GM18951 (cell line): ENCODE measurements at regions not wholly inside any gene's neighbourhood (a gene's known extent, or its start where the extent isn't known, plus 50 kb on each side); places are given as distances from the start of the nearest gene placed in this dataset.

Experiments used
- POLR2A ChIP-seq: IDR thresholded peaks from 4 replicates; pipeline ENCODE4 v1.6.1; 2011; ENCODE audit warnings: mild to moderate bottlenecking; ENCODE audit not compliant: insufficient read length, insufficient read depth; ENCODE audit errors: extremely low read depth
- in situ Hi-C: fragments of 300-500 bp; cut with MboI; formaldehyde crosslinking; loops from one replicate; pipeline ENCODE4 v1.12.0; 2022; ENCODE audit warnings: low sequenced_read_pairs, mixed read lengths, inconsistent platforms; ENCODE audit not compliant: unreplicated experiment

GRCh38 chr1:55490547-55490946 is 275.4 kb upstream of the USP24 start:
- no peak for TF ChIP-seq POLR2A
- in situ Hi-C loops = no loop called here

GRCh38 chr1:55484173-55484572 is 269.0 kb upstream of the USP24 start:
- in situ Hi-C loops = no loop called here
- no peak for TF ChIP-seq POLR2A

- TF ChIP-seq POLR2A = no peak
- in situ Hi-C loops = no loop called here
Measured at GRCh38 chr1:55483523-55483922, 268.4 kb upstream of the USP24 start.

GRCh38 chr1:55481634-55482033 is 266.5 kb upstream of the USP24 start:
- no peak for TF ChIP-seq POLR2A
- in situ Hi-C loops = no loop called here

GRCh38 chr1:55480029-55480795 is 265.0 kb upstream of the USP24 start:
- no peak for TF ChIP-seq POLR2A
- in situ Hi-C loops = no loop called here

- no peak for TF ChIP-seq POLR2A
- in situ Hi-C loops = no loop called here
Measured at GRCh38 chr1:55478742-55479141, 263.6 kb upstream of the USP24 start.

GRCh38 chr1:55477953-55478352 is 262.8 kb upstream of the USP24 start:
- no peak for TF ChIP-seq POLR2A
- in situ Hi-C loops = no loop called here

- TF ChIP-seq POLR2A = no peak
- in situ Hi-C loops = no loop called here
Measured at GRCh38 chr1:55476445-55477015, 261.4 kb upstream of the USP24 start.

GRCh38 chr1:55474168-55474786 is 259.1 kb upstream of the USP24 start:
- in situ Hi-C loops = no loop called here
- TF ChIP-seq POLR2A = no peak

DNA sequence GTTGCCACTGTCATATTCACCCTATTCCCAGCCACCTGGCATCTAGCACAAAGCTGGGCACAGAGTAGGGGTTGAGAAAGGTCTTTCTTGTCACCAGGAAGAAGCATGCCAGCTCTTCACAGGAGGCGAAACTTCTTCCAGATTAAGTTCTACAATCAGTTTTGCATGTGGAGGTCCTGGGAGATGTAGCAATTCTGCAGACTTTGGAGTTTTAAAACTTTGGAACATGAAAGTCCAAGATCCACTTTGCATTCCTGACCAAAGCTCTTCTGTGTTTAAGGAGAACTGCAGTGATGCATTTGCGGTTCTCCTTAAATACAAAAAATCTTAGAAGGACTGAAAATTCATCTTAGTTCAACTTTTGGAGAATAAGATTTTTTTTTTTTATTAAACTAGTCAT is 258.5 kb upstream of the USP24 start:
- in situ Hi-C loops = no loop called here
- no peak for TF ChIP-seq POLR2A

DNA sequence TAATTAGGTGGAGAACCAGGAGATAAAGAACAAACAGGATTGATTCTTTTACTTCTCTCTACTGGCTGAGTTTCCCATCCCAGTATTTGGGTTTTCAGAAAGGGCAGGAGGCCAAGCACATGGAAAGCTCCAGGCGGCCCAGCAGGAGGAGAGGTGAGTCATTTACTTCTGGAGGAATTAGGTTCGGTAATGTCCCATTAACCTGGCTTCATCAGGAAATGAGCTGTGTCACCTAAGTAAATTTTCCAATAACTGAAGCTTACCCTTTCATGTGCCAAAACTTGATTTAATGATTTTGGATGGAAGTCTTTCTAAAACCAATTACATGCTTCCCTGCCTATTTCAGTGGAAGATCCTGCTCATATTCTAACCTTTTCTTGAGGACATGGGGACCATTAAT is 257.6 kb upstream of the USP24 start:
- in situ Hi-C loops = no loop called here
- no peak for TF ChIP-seq POLR2A

DNA sequence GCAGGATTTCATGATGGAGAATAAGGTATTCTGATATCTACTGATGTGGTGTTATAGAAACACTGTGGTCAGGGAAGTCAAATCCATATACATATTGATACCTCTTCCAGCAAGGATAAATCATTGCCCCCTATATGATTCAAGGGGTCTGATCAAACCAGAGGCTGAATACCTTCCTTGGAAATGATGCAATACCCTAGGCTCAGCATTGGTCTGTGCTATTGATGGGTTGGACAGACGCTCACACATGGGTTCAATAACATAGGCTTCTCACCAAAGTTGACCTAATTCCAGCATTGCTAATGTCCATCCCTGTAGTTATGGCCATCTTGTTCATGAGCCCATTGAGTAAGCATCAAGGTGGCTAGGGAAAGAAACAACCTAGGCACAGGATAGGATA is 257.0 kb upstream of the USP24 start:
- in situ Hi-C loops = no loop called here
- TF ChIP-seq POLR2A = no peak

DNA sequence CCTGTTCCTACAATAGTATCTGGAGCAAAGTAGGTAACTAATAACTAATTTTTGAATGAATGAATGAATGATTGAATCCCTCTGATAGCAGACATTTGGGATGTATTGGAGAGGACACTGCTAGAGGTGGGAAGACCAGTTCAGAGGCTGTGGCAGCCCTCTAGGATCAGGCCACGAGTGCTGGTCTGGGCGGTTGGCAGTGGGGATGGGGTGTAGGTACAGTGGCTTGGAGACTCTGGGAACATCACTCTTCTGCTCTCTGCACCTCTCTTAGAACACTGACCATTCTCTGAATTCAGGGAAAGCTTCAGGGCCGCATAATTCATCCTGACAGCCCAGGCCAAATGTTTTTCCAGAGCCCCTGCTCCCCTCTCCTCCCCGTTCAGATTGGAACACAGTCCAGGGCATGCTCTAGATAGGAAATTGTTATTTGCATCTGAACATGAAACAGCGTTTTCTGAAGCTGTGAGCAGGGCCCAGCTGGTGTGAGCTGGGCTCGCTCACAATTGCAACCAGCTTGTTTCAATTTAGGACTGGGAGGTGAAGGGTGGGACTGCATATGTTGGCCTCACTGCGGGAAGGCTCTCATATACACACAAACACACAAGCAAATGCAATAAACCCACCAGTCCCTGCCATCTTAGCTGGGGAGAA is 253.1 kb upstream of the USP24 start:
- in situ Hi-C loops = no loop called here
- no peak for TF ChIP-seq POLR2A
